Endothelial cell of umbilical vein (primary cell): ENCODE measurements at regions not wholly inside any gene's neighbourhood (a gene's known extent, or its start where the extent isn't known, plus 50 kb on each side); places are given as distances from the start of the nearest gene placed in this dataset.

Source experiments
- BruUV-seq: library from RNA; stranded (reverse); fragments of 400-500 nt; replicated peaks from 2 replicates; lab custom pipeline; 2021; lab: Mats Ljungman, UMichigan
- CTCF ChIA-PET: fragments of 300-600, 350-600 bp; sonication (Branson Sonifier 250); formaldehyde crosslinking; loops from one replicate; lab custom pipeline; 2021; ENCODE audit warnings: antibody characterized with exemption, inconsistent platforms; lab: Charles Lee
- POLR2A ChIA-PET: fragments of 300-600, 350-600 bp; sonication (Branson Sonifier 250); formaldehyde crosslinking; loops from one replicate; lab custom pipeline; 2021; ENCODE audit warnings: antibody characterized with exemption, inconsistent platforms; lab: Charles Lee
- DNase-seq: peaks from one replicate; pipeline ENCODE4 v3.0.0-alpha.2; 2011; ENCODE audit warnings: low read depth, low spot score
- FAIRE-seq: peaks from 2 replicates; lab custom pipeline; 2011; peaks lifted over from hg19 to GRCh38; lab: Jason Lieb, UNC
- H2AFZ ChIP-seq: 2 replicates; pipeline ENCODE4 v1.6.0; 2012; ENCODE audit warnings: low read depth, low read length, control low read depth, inconsistent platforms
- H3K27ac ChIP-seq: 2 replicates; pipeline ENCODE4 v1.5.1; 2011; ENCODE audit warnings: low read depth, mild to moderate bottlenecking, control low read depth, low read length, moderate library complexity; ENCODE audit not compliant: insufficient read depth
- H3K27me3 ChIP-seq, 2 experiments: 2 replicates each; pipeline versions ENCODE4 v1.6.0 to v1.6.1; 2011; ENCODE audit warnings: low read length in 2 of 2, mixed read lengths in 1 of 2; ENCODE audit not compliant: control insufficient read depth in 2 of 2, insufficient read depth in 2 of 2
- H3K36me3 ChIP-seq, 2 experiments: 2 replicates in 1 of 2; 3 replicates in 1 of 2; pipeline ENCODE4 v1.5.1; 2011; ENCODE audit warnings: low read length in 2 of 2, mild to moderate bottlenecking in 1 of 2, moderate library complexity in 1 of 2; ENCODE audit not compliant: control insufficient read depth in 2 of 2, insufficient read depth in 2 of 2; ENCODE audit errors: extremely low read depth in 1 of 2
- H3K4me1 ChIP-seq: 3 replicates; pipeline ENCODE4 v1.5.1; 2011; ENCODE audit warnings: mild to moderate bottlenecking, low read length; ENCODE audit not compliant: control insufficient read depth, insufficient read depth; ENCODE audit errors: extremely low read depth
- H3K4me2 ChIP-seq: 2 replicates; pipeline ENCODE4 v1.6.1; 2011; ENCODE audit warnings: low read length, control low read depth, mixed read lengths; ENCODE audit not compliant: insufficient read depth
- H3K4me3 ChIP-seq, 3 experiments: fragments of 200-600 bp in 1 of 3; sonication (generic), shearing (Covaris generic) in 1 of 3; replicated peaks in 1 of 3; 2 replicates each; pipeline ENCODE4 v1.5.1; 2011 to 2016; ENCODE audit warnings: control low read depth in 3 of 3, low read length in 3 of 3, mild to moderate bottlenecking in 2 of 3, inconsistent platforms in 1 of 3, low read depth in 1 of 3, moderate library complexity in 1 of 3; ENCODE audit not compliant: insufficient read depth in 1 of 3
- H3K79me2 ChIP-seq: 2 replicates; pipeline ENCODE4 v1.6.0; 2012; ENCODE audit warnings: low read length, inconsistent platforms; ENCODE audit not compliant: control insufficient read depth, insufficient read depth
- H3K9ac ChIP-seq: replicated peaks from 2 replicates; pipeline ENCODE3; 2011; ENCODE audit warnings: low read length, control low read depth; ENCODE audit not compliant: insufficient read depth; ENCODE audit errors: extremely low read depth
- H3K9me1 ChIP-seq: replicated peaks from 3 replicates; pipeline ENCODE4 v1.6.0; 2011; ENCODE audit warnings: mild to moderate bottlenecking, low read length; ENCODE audit not compliant: control insufficient read depth, insufficient read depth; ENCODE audit errors: extremely low read depth
- H3K9me3 ChIP-seq: replicated peaks from 2 replicates; pipeline ENCODE4 v1.5.1; 2012; ENCODE audit warnings: low read length, inconsistent platforms; ENCODE audit not compliant: control insufficient read depth, insufficient read depth
- H4K20me1 ChIP-seq: replicated peaks from 2 replicates; pipeline ENCODE3; 2011; ENCODE audit warnings: mild to moderate bottlenecking, low read length; ENCODE audit not compliant: control insufficient read depth, insufficient read depth; ENCODE audit errors: extremely low read depth
- CTCF ChIP-seq, 2 donors: IDR thresholded peaks; 1 replicate in 1 of 2; 2 replicates in 1 of 2; pipeline ENCODE4 v1.5.1; 2011; ENCODE audit warnings: low read length in 2 of 2, mild to moderate bottlenecking in 2 of 2, moderate library complexity in 2 of 2, control low read depth in 1 of 2, inconsistent platforms in 1 of 2, low read depth in 1 of 2; ENCODE audit not compliant: insufficient read depth in 1 of 2; ENCODE audit errors: extremely low read depth in 1 of 2
- FOS ChIP-seq: IDR thresholded peaks from 2 replicates; pipeline ENCODE4 v1.6.1; 2011; ENCODE audit warnings: mild to moderate bottlenecking, low read length, moderate library complexity, borderline replicate concordance; ENCODE audit not compliant: insufficient read depth
- GATA2 ChIP-seq: IDR thresholded peaks from 2 replicates; pipeline ENCODE4 v1.7.0; 2011; ENCODE audit warnings: low read depth, mild to moderate bottlenecking, moderate library complexity, mixed read lengths, low read length; ENCODE audit not compliant: insufficient read length, insufficient read depth
- JUN ChIP-seq: IDR thresholded peaks from 2 replicates; pipeline ENCODE4 v1.6.1; 2011; ENCODE audit warnings: borderline replicate concordance, low read depth; ENCODE audit not compliant: insufficient read length, insufficient read depth
- POLR2AphosphoS5 ChIP-seq: IDR thresholded peaks from 2 replicates; pipeline ENCODE4 v1.6.1; 2012; ENCODE audit warnings: low read depth, mild to moderate bottlenecking, control low read depth, low read length, moderate library complexity; ENCODE audit not compliant: insufficient read depth
- dilution Hi-C: fragments of 300-500 bp; cut with MboI; formaldehyde crosslinking; loops from one replicate; pipeline ENCODE4 v1.15.0; 2019; ENCODE audit warnings: low sequenced_read_pairs; ENCODE audit not compliant: extremely low pct_ligation_motif_present
- intact Hi-C: fragments of 100-400 bp; cut with micrococcal nuclease; formaldehyde crosslinking; loops from one replicate; pipeline ENCODE4 v1.10.0; 2022
- TF ChIP-seq, protein P1 (sequence below): IDR thresholded peaks from 2 replicates; pipeline ENCODE4 v1.6.1; 2011; ENCODE audit not compliant: insufficient read depth, insufficient read length

DNA sequence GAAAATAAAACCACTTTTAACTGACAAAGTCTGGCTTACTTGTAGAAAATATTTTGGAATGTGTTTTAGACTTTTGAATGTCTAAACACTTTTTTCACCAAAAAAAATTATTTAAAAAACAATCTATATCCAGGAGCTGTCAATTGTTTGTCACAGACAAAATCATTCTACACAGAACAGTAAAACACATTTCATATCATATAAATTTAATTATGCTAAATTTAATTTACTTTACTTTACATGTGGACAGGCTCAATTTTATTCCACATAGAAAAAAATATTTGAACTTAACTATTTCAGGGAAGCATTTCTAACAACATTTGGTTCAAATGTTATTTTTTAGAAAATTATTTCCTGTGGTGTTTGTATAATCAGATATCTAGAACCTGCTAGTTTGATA lies 1417.0 kb downstream of the ZPLD1 start:
- intact Hi-C loops (no loop called here), dilution Hi-C loops (no loop called here)
- Histone ChIP-seq H3K27me3 (no peaks in the 10 kb centered on the region), H4K20me1 (no peaks in the 10 kb centered on the region), H3K4me1 (no peaks in the 10 kb centered on the region), H3K9ac (no peak overlapping the region), H3K36me3 (no peaks in the 10 kb centered on the region), H3K4me3 (no peak overlapping the region), H3K79me2 (no peaks in the 10 kb centered on the region), H2AFZ (no peak overlapping the region), H3K9me3 (no peaks in the 10 kb centered on the region), H3K9me1 (no peaks in the 10 kb centered on the region), H3K4me2 (no peak overlapping the region), H3K27ac (no peak overlapping the region)
- ChIA-PET CTCF (no interaction called here), POLR2A (no interaction called here)
- no TSS peak for BruUV-seq
- TF ChIP-seq, protein P1, sequence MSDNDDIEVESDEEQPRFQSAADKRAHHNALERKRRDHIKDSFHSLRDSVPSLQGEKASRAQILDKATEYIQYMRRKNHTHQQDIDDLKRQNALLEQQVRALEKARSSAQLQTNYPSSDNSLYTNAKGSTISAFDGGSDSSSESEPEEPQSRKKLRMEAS, result no peak
- DNase-seq (no peak), FAIRE-seq (no peak)

GRCh38 chr3:103862415-103862814 lies 1427.6 kb downstream of the ZPLD1 start:
- dilution Hi-C loops, result no loop called here
- BruUV-seq, result no TSS peak

More at GRCh38 chr3:103862415-103862814, 1427.6 kb downstream of the ZPLD1 start:
- no peak overlapping the region for H3K9ac ChIP-seq
- no peak overlapping the region for H3K4me3 ChIP-seq
- ChIA-PET POLR2A (no interaction called here), CTCF (no interaction called here)
- DNase-seq, result no peak
- no peaks in the 10 kb centered on the region for H3K9me1 ChIP-seq
- no peaks in the 10 kb centered on the region for H3K9me3 ChIP-seq
- no peaks in the 10 kb centered on the region for H3K27me3 ChIP-seq
- H4K20me1 ChIP-seq, result no peaks in the 10 kb centered on the region
- no peaks in the 10 kb centered on the region for H3K79me2 ChIP-seq
- H3K4me2 ChIP-seq, result no peak overlapping the region
- H3K4me1 ChIP-seq, result no peaks in the 10 kb centered on the region
- H2AFZ ChIP-seq, result no peak overlapping the region
- intact Hi-C loops, result no loop called here
- no peak overlapping the region for H3K27ac ChIP-seq
- no peaks in the 10 kb centered on the region for H3K36me3 ChIP-seq
- no peak for FAIRE-seq
- TF ChIP-seq JUN, result no peak
- TF ChIP-seq CTCF (IDR thresholded peaks at IDR 0.05; ENCODE audit: extremely low read depth in 1 of 2, insufficient read depth in 1 of 2, low read depth in 1 of 2, low read length in 2 of 2), result no peak
- TF ChIP-seq GATA2, result no peak
- TF ChIP-seq POLR2AphosphoS5, result no peak
- no peak for TF ChIP-seq FOS
- TF ChIP-seq, protein P1, result no peak
